Eye (tissue), 1 donor: ENCODE measurements at regions not wholly inside any gene's neighbourhood (a gene's known extent, or its start where the extent isn't known, plus 50 kb on each side); places are given as distances from the start of the nearest gene placed in this dataset.

Experiments
- DNase-seq: peaks from one replicate; pipeline ENCODE4 v3.0.0-alpha.2; 2015

- DNase-seq: no peak
Observed at GRCh38 chr13:53150568-53150967, 122.0 kb downstream of the OLFM4 start.

- peak; percentile 93 for DNase-seq
Observed at GRCh38 chr13:53151336-53152056, 122.9 kb downstream of the OLFM4 start.

- no peak for DNase-seq
Observed at GRCh38 chr13:53152057-53152421, 123.4 kb downstream of the OLFM4 start.

GRCh38 chr13:53158201-53158600, 129.6 kb downstream of the OLFM4 start:
- no peak for DNase-seq

GRCh38 chr13:53159431-53159830, 130.8 kb downstream of the OLFM4 start:
- DNase-seq: peak; percentile 58

- no peak for DNase-seq
Observed at GRCh38 chr13:53160211-53160610, 131.6 kb downstream of the OLFM4 start.

GRCh38 chr13:53161251-53161650, 132.6 kb downstream of the OLFM4 start:
- DNase-seq: no peak

- no peak for DNase-seq
Observed at GRCh38 chr13:53165261-53165660, 136.6 kb downstream of the OLFM4 start.

- DNase-seq: no peak
Observed at GRCh38 chr13:53167561-53167960, 138.9 kb downstream of the OLFM4 start.

- no peak for DNase-seq
Observed at GRCh38 chr13:53170910-53171309, 142.3 kb downstream of the OLFM4 start.

GRCh38 chr13:53174545-53174944, 145.9 kb downstream of the OLFM4 start:
- DNase-seq: no peak

GRCh38 chr13:53180684-53181083, 152.1 kb downstream of the OLFM4 start:
- no peak for DNase-seq

GRCh38 chr13:53182724-53183123, 154.1 kb downstream of the OLFM4 start:
- DNase-seq: peak; percentile 30

- no peak for DNase-seq
Observed at GRCh38 chr13:53188120-53188519, 159.5 kb downstream of the OLFM4 start.

- no peak for DNase-seq
Observed at GRCh38 chr13:53189162-53189561, 160.5 kb downstream of the OLFM4 start.

GRCh38 chr13:53191091-53191490, 162.5 kb downstream of the OLFM4 start:
- DNase-seq: no peak

GRCh38 chr13:53197424-53197823, 168.8 kb downstream of the OLFM4 start:
- DNase-seq: no peak

GRCh38 chr13:53198017-53198416, 169.4 kb downstream of the OLFM4 start:
- DNase-seq: no peak

- DNase-seq: no peak
Observed at GRCh38 chr13:53198736-53199135, 170.1 kb downstream of the OLFM4 start.

GRCh38 chr13:53200075-53200474, 171.5 kb downstream of the OLFM4 start:
- DNase-seq: no peak

- DNase-seq: peak; percentile 89
Observed at GRCh38 chr13:53200498-53201453, 172.2 kb downstream of the OLFM4 start.

GRCh38 chr13:53201454-53202225, 173.0 kb downstream of the OLFM4 start:
- peak; percentile 78 for DNase-seq

GRCh38 chr13:53204598-53204997, 176.0 kb downstream of the OLFM4 start:
- DNase-seq: no peak
